Heart left ventricle (tissue), 13 donors: ENCODE measurements at regions not wholly inside any gene's neighbourhood (a gene's known extent, or its start where the extent isn't known, plus 50 kb on each side); places are given as distances from the start of the nearest gene placed in this dataset.
"Not testable (repeated sequence)": the region's sequence is repeated elsewhere in the genome, so short reads cannot be mapped to it uniquely, and the experiment has no call there.

Experiments used
- POLR2A ChIP-seq, 2 donors: fragments of 450-650 bp; IDR thresholded peaks; one replicate each; pipeline ENCODE4 v1.6.1; 2017; ENCODE audit warnings: antibody characterized with exemption in 2 of 2, mild to moderate bottlenecking in 2 of 2, moderate library complexity in 2 of 2
- TF ChIP-seq, protein P1 (sequence below), 12 donors: fragments of 200-600 bp; sonication (generic) in 4 of 12; IDR thresholded peaks; one replicate each; pipeline versions ENCODE4 v1.5.0 to v1.8.0; 2018 to 2022; ENCODE audit warnings: antibody characterized with exemption in 12 of 12, mild to moderate bottlenecking in 5 of 12
- donor health status: ischemic (EF 13 %, LVEDD 7.1; RV severe dilation, severe dysfunction).
- donor health status: DM: no; HTN: yes; CAD: no.
- donor health status: DM: no; HTN: no; CAD: no.
- donor health status: ischemic (EF 25% LVEDD 6.9; RV normal size, moderate dysfunction).
- donor health status: ischemic (EF 25% LVEDD 5.7; RV mildly dilated, moderate dysfunction).
- donor health status: ischemic (EF 35%, LVEDD 5.7; RV mildly dilated, moderate dysfunction).
- donor health status: nonischemic (EF 11% LVEDD 7.7; RV severe dilation, severe dysfunction).
- donor health status: DM: yes; HTN: yes; CAD: no.
- donor health status: PGD.
- donor health status: ischemic (EF 29% LVEDD 5.4; RV normal size, mild dysfunction).
- donor health status: nonischemic (EF 23%, LVEDD 6.1; RV moderate dilation, normal function).

DNA sequence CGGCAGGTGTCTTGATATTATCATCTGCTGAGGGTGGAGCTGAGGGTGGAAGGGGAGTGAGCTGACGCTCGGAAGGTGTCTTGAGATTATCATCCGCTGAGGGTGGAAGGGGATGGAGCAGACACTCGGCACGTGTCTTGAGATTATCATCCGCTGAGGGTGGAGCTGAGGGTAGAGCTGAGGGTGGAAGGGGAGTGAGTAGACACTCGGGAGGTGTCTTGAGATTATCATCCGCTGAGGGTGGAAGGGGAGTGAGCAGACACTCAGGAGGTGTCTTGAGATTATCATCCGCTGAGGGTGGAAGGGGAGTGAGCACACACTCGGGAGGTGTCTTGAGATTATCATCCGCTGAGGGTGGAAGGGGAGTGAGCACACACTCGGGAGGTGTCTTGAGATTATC lies 126.6 kb upstream of the CRYM start:
- not testable (repeated sequence) for TF ChIP-seq POLR2A (IDR thresholded peaks at IDR 0.05)
- TF ChIP-seq, protein P1, sequence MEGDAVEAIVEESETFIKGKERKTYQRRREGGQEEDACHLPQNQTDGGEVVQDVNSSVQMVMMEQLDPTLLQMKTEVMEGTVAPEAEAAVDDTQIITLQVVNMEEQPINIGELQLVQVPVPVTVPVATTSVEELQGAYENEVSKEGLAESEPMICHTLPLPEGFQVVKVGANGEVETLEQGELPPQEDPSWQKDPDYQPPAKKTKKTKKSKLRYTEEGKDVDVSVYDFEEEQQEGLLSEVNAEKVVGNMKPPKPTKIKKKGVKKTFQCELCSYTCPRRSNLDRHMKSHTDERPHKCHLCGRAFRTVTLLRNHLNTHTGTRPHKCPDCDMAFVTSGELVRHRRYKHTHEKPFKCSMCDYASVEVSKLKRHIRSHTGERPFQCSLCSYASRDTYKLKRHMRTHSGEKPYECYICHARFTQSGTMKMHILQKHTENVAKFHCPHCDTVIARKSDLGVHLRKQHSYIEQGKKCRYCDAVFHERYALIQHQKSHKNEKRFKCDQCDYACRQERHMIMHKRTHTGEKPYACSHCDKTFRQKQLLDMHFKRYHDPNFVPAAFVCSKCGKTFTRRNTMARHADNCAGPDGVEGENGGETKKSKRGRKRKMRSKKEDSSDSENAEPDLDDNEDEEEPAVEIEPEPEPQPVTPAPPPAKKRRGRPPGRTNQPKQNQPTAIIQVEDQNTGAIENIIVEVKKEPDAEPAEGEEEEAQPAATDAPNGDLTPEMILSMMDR (IDR thresholded peaks at IDR 0.05), result not testable (repeated sequence)
